ENCODE measurements at regions not wholly inside any gene's neighbourhood (a gene's known extent, or its start where the extent isn't known, plus 50 kb on each side); places are given as distances from the start of the nearest gene placed in this dataset.

DNA sequence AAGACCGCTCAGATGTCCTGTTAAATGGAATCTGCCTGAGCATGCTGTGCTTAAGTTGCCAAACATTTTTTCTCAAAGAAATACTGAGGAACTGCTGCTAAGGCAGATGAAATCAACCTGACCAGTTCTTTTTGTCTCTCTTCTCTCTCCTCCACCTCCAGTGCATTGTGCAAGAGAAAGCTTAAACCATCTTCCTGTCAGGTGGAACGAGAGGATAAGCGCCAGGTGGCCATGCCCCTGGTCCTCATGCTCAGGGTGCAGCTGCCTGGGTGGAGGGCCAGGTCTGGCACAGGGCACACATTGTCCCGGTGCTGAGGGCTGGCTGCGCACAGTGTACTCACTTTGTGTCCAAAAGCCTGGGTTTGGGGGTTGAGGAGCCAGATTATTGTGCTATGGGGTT is 176.2 kb upstream of the TP63 start:
- no peak for TF ChIP-seq MXI1 (conservative IDR thresholded peaks at IDR 0.05; ENCODE audit: poor library complexity, severe bottlenecking)
- no peak for TF ChIP-seq EP300 (conservative IDR thresholded peaks at IDR 0.05; ENCODE audit: poor library complexity, severe bottlenecking)
- no peak for TF ChIP-seq POLR2AphosphoS5 (IDR thresholded peaks at IDR 0.05)
- TF ChIP-seq, protein P1, sequence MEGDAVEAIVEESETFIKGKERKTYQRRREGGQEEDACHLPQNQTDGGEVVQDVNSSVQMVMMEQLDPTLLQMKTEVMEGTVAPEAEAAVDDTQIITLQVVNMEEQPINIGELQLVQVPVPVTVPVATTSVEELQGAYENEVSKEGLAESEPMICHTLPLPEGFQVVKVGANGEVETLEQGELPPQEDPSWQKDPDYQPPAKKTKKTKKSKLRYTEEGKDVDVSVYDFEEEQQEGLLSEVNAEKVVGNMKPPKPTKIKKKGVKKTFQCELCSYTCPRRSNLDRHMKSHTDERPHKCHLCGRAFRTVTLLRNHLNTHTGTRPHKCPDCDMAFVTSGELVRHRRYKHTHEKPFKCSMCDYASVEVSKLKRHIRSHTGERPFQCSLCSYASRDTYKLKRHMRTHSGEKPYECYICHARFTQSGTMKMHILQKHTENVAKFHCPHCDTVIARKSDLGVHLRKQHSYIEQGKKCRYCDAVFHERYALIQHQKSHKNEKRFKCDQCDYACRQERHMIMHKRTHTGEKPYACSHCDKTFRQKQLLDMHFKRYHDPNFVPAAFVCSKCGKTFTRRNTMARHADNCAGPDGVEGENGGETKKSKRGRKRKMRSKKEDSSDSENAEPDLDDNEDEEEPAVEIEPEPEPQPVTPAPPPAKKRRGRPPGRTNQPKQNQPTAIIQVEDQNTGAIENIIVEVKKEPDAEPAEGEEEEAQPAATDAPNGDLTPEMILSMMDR (IDR thresholded peaks at IDR 0.05; ENCODE audit: poor library complexity, severe bottlenecking) = no peak
- TF ChIP-seq, protein P2, sequence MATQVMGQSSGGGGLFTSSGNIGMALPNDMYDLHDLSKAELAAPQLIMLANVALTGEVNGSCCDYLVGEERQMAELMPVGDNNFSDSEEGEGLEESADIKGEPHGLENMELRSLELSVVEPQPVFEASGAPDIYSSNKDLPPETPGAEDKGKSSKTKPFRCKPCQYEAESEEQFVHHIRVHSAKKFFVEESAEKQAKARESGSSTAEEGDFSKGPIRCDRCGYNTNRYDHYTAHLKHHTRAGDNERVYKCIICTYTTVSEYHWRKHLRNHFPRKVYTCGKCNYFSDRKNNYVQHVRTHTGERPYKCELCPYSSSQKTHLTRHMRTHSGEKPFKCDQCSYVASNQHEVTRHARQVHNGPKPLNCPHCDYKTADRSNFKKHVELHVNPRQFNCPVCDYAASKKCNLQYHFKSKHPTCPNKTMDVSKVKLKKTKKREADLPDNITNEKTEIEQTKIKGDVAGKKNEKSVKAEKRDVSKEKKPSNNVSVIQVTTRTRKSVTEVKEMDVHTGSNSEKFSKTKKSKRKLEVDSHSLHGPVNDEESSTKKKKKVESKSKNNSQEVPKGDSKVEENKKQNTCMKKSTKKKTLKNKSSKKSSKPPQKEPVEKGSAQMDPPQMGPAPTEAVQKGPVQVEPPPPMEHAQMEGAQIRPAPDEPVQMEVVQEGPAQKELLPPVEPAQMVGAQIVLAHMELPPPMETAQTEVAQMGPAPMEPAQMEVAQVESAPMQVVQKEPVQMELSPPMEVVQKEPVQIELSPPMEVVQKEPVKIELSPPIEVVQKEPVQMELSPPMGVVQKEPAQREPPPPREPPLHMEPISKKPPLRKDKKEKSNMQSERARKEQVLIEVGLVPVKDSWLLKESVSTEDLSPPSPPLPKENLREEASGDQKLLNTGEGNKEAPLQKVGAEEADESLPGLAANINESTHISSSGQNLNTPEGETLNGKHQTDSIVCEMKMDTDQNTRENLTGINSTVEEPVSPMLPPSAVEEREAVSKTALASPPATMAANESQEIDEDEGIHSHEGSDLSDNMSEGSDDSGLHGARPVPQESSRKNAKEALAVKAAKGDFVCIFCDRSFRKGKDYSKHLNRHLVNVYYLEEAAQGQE (IDR thresholded peaks at IDR 0.05; ENCODE audit: borderline replicate concordance) = no peak
- TF ChIP-seq SMC3 (conservative IDR thresholded peaks at IDR 0.05; ENCODE audit: poor library complexity) = no peak
- no peak for TF ChIP-seq EZH2 (IDR thresholded peaks at IDR 0.05; ENCODE audit: borderline replicate concordance, insufficient read depth, low read length, poor library complexity, severe bottlenecking)
- no peak for TF ChIP-seq TAF1 (IDR thresholded peaks at IDR 0.05; ENCODE audit: low read depth)
- TF ChIP-seq RAD21 (conservative IDR thresholded peaks at IDR 0.05) = no peak
- Histone ChIP-seq H3K9ac (ENCODE audit: low read length) (no peak overlapping the region), H4K20me1 (ENCODE audit: insufficient read depth) (no peaks in the 10 kb centered on the region), H3K27me3 (ENCODE audit: insufficient read depth, low read depth, low read length) (no peaks in the 10 kb centered on the region), H3F3A (ENCODE audit: insufficient read depth, low read length, poor library complexity, severe bottlenecking) (no peaks in the 10 kb centered on the region), H3K4me2 (ENCODE audit: low read length) (no peak overlapping the region), H2AFZ (ENCODE audit: low read depth, low read length) (no peak overlapping the region), H3K9me3 (ENCODE audit: low read length) (no peaks in the 10 kb centered on the region), H3K4me3 (ENCODE audit: low read length) (no peak overlapping the region), H3K9me2 (ENCODE audit: insufficient read depth, low read length) (no peaks in the 10 kb centered on the region), H3K27ac (ENCODE audit: low read length) (no peak overlapping the region), H3K79me2 (replicated peaks; ENCODE audit: insufficient read depth, low read length) (no peaks in the 10 kb centered on the region), H3K36me3 (ENCODE audit: insufficient read depth, low read length) (no peaks in the 10 kb centered on the region)

DNA sequence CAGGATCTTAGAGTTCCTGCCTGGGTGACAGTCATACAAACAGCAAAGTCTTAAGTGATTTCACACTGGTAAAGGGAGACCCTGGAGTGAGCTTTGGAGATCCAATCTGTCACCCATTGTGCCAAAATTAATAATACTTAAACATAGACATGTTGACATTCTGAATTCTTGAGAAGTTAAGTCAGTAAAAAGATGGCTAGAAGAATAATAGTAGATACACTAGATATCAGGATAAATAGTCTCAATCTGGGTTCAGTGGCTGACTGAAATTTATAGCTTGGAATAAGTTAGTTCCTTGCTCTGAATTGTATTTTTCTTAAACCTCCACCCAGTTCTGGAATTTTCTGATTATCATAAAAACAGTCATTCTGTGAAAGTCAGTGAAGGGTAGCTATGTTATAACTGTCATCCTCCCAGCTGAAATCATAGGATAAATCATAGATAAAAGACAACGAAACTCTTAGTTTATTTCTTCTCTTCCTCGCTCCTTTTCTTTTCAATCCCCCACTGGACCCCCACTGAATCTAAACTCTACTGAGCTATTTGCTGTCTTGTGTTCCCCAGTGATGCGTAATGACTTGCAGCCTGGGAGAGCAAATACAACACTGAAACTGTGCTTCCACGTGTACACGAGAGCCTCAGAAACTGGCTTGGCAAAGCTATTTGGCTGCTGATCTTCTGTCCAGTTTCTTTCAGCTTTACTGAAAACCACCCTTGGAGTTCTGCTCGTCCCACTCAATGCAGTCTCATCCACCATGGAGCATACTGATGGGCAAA is 175.4 kb upstream of the TP63 start:
- no peaks in the 10 kb centered on the region for H3K27me3 ChIP-seq (ENCODE audit: insufficient read depth, low read depth, low read length)
- H3K9me3 ChIP-seq (ENCODE audit: low read length) = no peaks in the 10 kb centered on the region
- H3K27ac ChIP-seq (ENCODE audit: low read length) = no peak overlapping the region
- H3K79me2 ChIP-seq (replicated peaks; ENCODE audit: insufficient read depth, low read length) = no peaks in the 10 kb centered on the region
- H3K4me3 ChIP-seq (ENCODE audit: low read length) = no peak overlapping the region
- no peak for TF ChIP-seq TAF1 (IDR thresholded peaks at IDR 0.05; ENCODE audit: low read depth)
- TF ChIP-seq MXI1 (conservative IDR thresholded peaks at IDR 0.05; ENCODE audit: poor library complexity, severe bottlenecking) = no peak
- TF ChIP-seq EZH2 (IDR thresholded peaks at IDR 0.05; ENCODE audit: borderline replicate concordance, insufficient read depth, low read length, poor library complexity, severe bottlenecking) = no peak
- TF ChIP-seq, protein P1 (IDR thresholded peaks at IDR 0.05; ENCODE audit: poor library complexity, severe bottlenecking) = no peak
- TF ChIP-seq, protein P2 (IDR thresholded peaks at IDR 0.05; ENCODE audit: borderline replicate concordance) = no peak
- no peak for TF ChIP-seq SMC3 (conservative IDR thresholded peaks at IDR 0.05; ENCODE audit: poor library complexity)
- no peak overlapping the region for H2AFZ ChIP-seq (ENCODE audit: low read depth, low read length)
- H4K20me1 ChIP-seq (ENCODE audit: insufficient read depth) = no peaks in the 10 kb centered on the region
- no peaks in the 10 kb centered on the region for H3K9me2 ChIP-seq (ENCODE audit: insufficient read depth, low read length)
- H3K36me3 ChIP-seq (ENCODE audit: insufficient read depth, low read length) = no peaks in the 10 kb centered on the region
- H3K4me2 ChIP-seq (ENCODE audit: low read length) = no peak overlapping the region
- no peaks in the 10 kb centered on the region for H3F3A ChIP-seq (ENCODE audit: insufficient read depth, low read length, poor library complexity, severe bottlenecking)
- no peak overlapping the region for H3K9ac ChIP-seq (ENCODE audit: low read length)
